NCI-H2227 (cell line): ENCODE measurements at regions not wholly inside any gene's neighbourhood (a gene's known extent, or its start where the extent isn't known, plus 50 kb on each side); places are given as distances from the start of the nearest gene placed in this dataset.

ENCODE experiments used
- DNase-seq: peaks from one replicate; lab custom pipeline; 2025; ENCODE audit not compliant: unreplicated experiment; lab: John Stamatoyannopoulos, UW

- DNase-seq: no peak
These were observed 184.2 kb downstream of the NR2F2 start for GRCh38 chr15:96514607-96515285.

DNA sequence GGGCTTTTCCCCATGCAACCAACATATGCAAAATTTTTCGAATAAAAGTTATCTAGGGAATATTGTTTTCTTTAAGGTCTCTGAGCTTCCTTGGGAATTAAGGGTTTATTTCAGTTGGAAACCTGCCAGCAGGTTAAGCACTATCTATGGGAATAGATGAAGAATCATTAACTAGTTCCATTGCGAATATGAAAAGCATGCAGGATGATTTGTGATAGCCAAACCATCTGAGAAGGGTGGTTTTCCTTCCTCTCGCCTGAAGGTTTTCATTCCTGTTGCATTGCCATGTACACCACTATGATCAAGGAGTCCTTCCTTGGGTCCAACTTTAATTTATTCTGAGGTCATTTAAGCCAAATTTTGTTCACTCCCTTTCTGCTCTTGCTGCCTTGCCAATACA is 184.9 kb downstream of the NR2F2 start:
- DNase-seq: no peak

- DNase-seq: no peak
These were observed 190.9 kb downstream of the NR2F2 start for GRCh38 chr15:96521386-96521785.

DNA sequence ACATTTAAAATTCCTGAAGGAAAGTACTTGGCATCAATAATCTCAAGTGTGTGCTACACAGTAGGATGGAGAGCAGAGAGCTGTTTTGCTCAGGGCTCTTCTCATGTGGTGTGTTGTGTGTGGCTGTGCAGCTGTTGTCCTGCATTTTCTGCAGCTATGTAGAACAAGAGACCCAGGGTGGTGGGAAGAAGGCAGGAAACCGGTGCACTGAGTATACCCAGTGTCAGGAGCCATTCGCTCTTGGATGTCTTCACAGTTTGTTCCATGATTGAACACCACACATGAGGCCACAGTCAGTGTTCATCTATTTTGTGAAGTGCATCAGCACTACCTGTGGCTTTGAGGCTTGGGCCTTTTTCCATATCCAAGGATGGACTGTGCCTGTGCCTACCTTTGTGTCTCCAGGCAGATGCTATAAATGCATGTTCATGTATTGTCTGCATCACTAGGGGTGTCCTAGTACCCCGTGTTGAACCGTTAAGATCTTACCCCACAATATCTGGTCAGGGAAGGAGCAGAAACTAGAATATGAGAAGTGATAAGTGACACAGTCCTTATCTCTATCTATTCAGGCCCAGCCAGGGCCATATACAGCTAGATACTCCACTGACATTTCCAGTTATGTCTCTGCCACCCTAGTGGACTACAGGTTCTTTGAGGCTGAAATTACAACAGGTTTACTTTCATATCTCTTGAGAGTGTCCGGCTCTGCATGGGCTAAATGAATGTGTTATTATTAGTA is 194.3 kb downstream of the NR2F2 start:
- peak; percentile 23 for DNase-seq

DNA sequence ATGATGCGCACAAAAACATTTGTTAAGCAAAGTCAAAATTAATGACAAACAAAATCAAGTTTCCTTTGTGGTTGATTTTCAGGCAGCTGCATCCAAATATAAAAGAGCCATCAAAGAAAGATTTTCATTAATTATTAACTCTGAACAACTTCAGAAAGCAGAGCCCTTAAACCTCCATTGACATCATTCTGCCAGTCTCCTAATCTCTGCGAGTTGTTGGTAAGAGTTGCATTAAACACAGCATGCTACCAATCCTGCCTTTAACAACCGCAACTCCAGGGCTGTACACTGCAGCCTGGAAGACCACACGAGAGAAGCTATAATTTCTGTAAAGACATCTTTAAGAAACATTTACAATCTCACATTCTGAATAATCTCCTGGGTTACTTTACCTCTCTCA is 204.6 kb downstream of the NR2F2 start:
- peak; percentile 60 for DNase-seq

DNA sequence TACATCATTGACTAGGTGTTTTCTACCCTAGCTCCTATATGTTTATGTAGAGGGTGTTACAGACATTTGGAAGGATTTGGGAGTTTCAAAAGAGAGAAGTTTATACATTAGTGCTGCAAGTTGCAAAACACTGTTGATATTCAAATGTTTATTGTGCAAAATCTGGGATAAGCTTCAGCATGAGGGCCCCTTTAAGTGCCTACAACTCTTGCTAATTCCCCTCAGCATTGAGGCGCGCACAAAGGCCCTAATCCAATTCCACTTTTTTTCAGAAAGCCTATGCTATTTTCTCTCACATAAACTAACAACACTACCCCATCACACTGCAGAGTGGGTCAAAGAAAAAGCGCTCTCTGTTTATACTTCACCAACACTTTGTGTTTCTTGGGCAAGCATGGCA is 208.0 kb downstream of the NR2F2 start:
- no peak for DNase-seq

- DNase-seq: no peak
These were observed 209.8 kb downstream of the NR2F2 start for GRCh38 chr15:96540283-96540682.

DNA sequence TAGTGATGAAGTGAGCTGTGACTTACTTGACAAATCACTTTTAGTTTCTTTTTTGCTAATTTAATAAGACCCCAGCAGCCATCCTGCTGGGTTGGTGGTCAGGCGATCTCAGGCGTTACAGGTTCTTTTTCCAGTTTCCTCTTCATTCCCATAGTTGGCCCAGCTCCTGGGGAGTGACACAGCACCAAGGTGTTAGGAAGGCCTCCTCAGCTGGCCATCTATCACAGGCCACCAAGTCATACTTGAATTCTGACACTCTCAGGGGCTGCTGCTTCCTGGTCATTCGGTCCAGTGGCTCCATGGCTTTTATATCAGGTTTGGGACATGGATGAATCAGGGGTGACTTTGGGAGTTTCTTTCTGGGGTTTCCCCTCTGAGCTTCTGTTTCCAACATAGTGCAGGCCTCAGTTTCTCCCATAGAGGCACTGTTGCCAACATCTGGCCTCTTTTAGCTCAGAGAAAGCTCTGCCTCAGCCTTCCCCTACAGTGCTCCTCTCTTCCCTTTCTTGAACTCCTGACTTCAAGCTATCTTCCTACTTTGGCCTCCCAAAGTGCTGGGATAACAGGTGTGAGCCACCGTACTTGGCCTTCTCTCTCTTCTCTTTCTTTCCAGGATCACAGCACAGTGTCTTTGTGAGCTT is 211.8 kb downstream of the NR2F2 start:
- DNase-seq: no peak

DNA sequence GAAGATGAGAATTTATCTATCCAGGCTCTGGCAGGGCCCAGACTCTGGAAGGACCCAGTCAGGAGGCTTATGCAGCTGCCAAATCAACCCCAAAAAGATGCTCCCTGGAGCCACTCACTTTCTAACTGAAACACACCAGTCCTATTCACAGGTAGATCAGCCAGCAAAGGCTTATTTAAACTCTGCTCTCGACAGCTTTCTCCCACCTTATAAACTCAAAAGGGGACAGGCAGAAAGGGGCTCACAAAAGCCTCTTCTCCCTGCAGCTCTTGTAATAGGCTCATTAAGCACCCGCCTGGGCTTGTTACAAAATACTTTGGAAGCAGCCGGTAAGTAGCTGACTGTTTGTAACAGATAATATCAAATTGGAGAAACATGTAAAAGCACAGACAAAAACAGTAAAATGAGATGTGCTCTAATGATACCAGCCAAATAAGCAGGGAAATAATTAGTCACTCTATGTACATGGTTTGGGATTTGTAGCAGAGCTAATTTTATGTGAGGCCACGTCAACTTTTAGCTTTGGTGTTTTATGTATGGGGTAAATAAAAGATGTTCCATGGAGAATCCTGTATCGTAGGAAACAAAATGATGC is 213.8 kb downstream of the NR2F2 start:
- no peak for DNase-seq

DNA sequence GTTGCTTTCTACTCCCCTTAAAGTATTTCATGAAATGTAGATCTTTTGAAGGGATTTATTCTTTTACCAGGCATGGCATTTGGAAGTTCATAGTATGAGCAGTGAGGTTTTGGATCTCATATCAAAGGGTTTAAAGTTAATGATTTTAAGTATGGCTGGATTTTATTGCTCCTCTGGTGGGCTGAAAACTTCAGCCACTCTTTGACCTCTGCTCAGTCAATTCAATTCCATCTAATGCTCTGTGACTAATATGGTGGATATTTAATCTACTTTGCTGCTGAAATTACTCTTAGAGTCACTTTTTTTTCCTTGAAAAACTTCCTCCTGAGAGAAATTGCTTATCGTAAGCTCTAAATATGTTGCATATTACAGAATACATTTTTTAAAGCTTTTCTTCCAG is 218.6 kb downstream of the NR2F2 start:
- no peak for DNase-seq

DNA sequence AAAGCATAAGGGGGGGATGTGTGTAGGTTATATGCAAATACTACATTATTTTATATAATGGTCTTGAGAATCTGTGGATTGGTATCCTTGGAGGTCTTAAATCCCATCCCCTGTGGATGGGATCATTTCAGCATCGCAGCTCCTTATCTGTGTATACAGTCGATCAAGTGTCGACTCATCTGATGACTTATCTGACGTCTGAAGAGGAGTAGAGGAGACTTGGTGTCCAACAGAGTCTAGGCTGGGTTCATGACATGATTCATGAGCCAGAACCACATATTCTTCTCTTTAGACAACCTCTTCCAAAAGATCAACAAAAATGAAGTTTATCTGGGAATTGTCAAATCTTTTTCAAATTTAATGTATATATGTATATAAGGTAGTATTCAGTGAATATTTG is 220.7 kb downstream of the NR2F2 start:
- DNase-seq: no peak

DNA sequence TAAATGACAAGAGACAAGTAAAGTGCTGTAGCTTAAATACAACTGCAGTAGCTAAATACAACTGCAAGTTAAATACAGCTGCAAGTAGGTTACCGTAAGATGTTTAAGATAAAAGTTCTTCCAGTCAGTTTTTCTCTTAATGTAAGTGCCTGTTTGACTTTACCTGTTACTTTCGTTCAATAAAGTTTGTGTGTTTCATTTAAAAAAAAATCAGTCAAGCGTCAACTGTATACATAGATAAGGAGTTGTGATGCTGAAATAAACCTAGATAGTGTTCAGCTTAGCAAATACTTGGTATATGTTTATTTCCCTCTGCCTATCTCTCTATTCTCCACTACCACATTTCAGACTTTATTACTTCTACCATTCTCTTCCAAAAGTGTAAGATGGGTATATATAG is 221.2 kb downstream of the NR2F2 start:
- DNase-seq: no peak

GRCh38 chr15:96553006-96553405 is 222.5 kb downstream of the NR2F2 start:
- no peak for DNase-seq

DNA sequence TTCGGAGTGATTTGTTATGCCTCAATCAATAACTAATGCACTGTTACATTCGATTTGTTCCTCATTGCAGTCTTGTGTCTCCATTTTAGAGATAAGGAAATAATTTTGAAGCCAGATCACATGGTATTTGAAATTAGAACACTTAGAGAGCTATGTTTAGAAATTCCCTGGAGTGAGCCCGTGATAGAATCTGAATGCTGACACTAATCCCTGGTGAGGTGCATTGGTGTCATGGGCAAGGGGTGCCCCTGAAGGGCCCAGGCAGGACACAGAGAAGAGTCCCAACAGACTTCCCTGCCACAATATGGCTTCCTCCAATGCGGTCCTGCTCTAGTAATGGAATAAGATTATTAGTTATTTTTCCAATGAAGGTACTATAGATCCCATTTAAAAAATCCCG is 223.0 kb downstream of the NR2F2 start:
- DNase-seq: no peak

DNA sequence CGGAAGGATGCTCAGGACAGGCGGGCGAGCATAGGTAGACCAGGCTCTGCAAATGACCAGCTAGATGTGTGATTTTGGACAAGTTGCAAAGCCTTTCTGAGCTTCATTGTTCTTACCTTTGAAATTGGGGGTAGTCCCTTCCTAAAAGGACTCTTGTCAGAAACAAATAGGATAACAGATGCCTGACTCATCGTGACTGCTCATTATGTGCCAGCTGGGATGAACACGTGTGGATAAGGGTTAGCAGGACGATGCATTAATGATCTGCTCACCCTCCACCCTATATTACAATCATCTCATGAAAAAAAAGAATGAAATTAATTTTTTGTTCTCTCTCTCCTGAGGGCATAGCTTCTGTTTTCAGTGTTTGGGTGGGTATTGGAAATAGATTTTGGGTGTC is 223.4 kb downstream of the NR2F2 start:
- no peak for DNase-seq

- no peak for DNase-seq
These were observed 224.0 kb downstream of the NR2F2 start for GRCh38 chr15:96554541-96554940.

DNA sequence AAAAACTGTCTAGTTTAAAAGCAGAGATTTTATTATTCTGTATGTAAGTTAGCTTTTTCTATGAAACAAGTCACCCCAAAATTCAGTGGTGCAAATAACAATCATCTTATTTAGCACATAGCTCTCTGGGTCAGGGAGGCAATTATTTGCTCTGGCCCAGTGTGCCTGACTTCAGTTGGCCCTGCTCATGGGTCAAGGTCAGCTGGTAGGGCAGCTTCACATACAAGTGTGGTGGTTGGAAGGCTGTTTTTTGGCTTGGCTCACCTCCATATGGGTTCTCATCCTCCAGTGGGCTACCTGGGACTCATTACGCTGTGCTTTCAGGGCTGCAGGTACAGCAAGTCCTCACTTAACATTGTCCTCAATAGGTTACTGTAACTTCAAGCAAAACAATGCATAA is 228.6 kb downstream of the NR2F2 start:
- no peak for DNase-seq

DNA sequence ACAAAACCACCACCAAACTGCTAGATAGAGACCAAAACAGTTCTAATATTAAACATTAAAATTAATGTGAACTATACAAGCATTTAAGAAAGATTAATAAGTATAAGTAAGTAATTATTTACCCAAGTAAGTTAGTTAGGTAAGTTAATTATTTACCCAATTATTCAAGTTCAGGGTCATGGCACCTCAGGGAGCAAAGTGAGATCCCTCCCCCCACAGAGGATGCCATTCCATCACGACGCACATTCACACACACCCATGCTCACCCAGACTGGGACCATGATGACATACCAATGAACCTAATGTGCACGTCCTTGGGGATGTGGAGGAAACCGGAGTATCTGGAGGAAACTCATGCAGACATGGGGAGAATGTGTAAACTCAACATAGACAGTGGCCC is 229.1 kb downstream of the NR2F2 start:
- DNase-seq: no peak

GRCh38 chr15:96560246-96560895 is 229.9 kb downstream of the NR2F2 start:
- no peak for DNase-seq

GRCh38 chr15:96561593-96561992 is 231.1 kb downstream of the NR2F2 start:
- DNase-seq: no peak

DNA sequence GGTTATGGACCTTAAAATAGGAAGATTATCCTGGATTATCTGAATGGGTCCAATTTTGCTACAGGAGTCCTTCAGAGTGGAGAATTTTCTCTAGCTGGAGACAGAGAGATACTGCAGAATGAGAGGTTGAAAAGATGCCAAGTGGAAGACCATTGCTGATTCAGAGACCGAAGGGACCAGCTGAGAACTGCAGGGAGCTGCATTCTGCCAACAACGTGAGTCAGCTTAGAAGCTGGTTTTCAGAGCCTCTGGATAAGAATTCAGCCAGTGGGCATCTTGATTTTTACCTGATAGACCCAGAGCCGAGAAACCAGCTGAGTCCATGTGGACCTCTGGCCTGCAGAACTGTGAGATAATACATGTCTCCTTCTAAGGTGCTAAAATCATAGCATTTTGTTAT is 234.0 kb downstream of the NR2F2 start:
- DNase-seq: no peak
